C4-2B (cell line): ENCODE measurements at regions not wholly inside any gene's neighbourhood (a gene's known extent, or its start where the extent isn't known, plus 50 kb on each side); places are given as distances from the start of the nearest gene placed in this dataset.

ENCODE experiments used
- CTCF ChIP-seq: fragments of 450-650 bp; conservative IDR thresholded peaks from 2 replicates; pipeline ENCODE4 v1.5.1; 2017; ENCODE audit warnings: mild to moderate bottlenecking
- ZFX ChIP-seq: fragments of 450-650 bp; IDR thresholded peaks from 2 replicates; pipeline ENCODE4 v1.6.1; 2017

DNA sequence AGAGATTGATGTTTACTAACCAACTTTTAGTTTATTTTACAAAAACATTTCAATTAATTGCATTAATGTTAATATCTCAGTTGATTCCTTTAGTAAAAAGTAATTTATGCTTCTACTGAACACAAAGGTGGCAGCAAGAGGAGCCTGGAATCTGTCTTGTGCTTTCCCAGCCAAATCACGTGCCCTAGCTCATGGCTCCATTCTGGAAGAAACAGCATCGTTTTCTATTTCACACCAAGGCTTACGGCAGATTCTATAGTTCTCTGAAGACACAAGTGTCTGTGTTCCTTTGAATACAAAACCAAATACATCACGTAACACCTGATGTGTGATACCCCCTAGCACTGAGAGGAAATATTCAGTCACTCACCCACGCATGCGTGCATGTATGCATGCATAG, 346.1 kb upstream of the MIR17HG start:
- no peak for TF ChIP-seq CTCF
- no peak for TF ChIP-seq ZFX
